Epidermal melanocyte (primary cell): ENCODE measurements at regions not wholly inside any gene's neighbourhood (a gene's known extent, or its start where the extent isn't known, plus 50 kb on each side); places are given as distances from the start of the nearest gene placed in this dataset.
"Not testable (repeated sequence)": the region's sequence is repeated elsewhere in the genome, so short reads cannot be mapped to it uniquely, and the experiment has no call there.

Source experiments
- DNase-seq: peaks from one replicate; pipeline ENCODE4 v3.0.0; 2011; ENCODE audit warnings: low spot score; ENCODE audit not compliant: insufficient read length

- DNase-seq = no peak
Measured at GRCh38 chr7:41579961-41580935, 122.6 kb downstream of the INHBA start.

GRCh38 chr7:41578700-41579099 lies 124.2 kb downstream of the INHBA start:
- no peak for DNase-seq

GRCh38 chr7:41576166-41576565 lies 126.7 kb downstream of the INHBA start:
- no peak for DNase-seq

DNA sequence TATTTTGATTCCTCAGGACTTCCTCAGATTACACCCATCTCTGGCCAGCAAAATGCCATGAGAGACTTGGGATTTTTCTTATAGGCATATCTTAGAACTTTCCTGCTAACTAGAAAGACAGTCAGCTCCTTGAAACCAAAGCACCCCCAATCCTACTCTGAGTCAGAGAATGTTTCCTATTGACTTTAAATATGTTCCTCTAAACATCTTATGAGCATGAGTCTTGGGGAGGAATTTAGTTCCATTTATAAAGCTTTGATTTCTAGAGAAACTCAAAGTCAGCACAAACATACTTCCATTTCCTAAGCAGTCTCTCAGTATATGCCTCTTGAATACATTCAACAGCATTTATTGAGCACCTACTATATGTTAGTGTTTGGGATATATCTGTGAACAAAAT lies 128.5 kb downstream of the INHBA start:
- DNase-seq = no peak

- DNase-seq = no peak
Measured at GRCh38 chr7:41573862-41574261, 129.0 kb downstream of the INHBA start.

DNA sequence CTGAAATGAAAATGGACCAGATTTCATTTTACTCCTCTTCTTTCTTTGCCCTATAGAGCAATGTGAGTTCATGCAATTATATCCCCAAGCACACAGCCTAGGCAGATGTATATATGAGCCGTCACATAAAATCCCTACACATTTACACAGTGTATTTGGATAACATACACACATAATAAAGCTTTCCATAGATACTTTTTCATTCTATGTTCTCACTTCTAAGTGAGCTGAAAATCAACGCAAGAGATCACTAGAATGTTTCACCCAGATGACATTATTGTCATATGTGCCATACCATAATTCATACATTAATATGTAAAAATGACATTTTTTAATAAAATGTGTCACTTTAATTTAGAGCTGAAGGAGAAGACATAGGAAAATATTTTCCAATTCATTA lies 129.4 kb downstream of the INHBA start:
- DNase-seq = no peak

DNA sequence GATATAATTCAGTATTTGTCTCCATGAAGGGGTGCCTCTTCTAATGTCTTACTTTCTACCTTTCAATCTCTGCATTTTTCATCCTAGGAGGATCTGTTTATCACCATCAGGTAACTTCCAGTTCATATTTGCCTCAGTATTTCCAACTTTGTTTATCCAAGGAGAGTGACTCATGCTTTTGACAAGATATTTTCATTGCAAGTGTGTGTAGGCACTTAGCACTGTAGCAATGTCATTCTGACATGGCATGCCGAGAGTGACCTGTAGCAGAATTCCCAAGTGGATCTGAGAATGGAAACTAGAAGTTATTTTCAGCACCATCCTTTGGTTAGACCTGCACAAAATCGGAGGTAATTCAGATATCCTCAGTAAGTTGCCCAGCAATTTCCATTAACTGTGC lies 129.9 kb downstream of the INHBA start:
- DNase-seq = no peak

- DNase-seq = no peak
Measured at GRCh38 chr7:41571573-41571972, 131.3 kb downstream of the INHBA start.

- no peak for DNase-seq
Measured at GRCh38 chr7:41570766-41571165, 132.1 kb downstream of the INHBA start.

DNA sequence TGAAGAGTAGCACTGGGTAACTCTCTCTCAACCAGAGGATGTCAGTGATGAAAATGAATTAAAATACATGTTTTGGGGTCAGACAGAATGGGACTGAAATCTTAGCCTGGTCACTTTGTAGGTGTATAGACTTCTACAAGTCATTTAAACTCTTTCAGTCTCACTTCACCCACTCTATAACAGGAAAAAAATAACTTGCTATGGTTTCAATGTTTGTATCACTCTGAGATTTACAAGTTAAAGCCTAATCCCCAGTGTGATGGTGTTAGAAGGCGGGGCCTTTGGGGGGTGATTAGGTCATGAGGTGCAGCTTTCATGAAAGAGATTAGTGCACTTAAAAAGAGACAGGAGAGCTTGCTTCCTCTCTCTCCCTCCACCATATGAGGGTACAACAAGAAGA lies 134.8 kb downstream of the INHBA start:
- no peak for DNase-seq

- no peak for DNase-seq
Measured at GRCh38 chr7:41567731-41568114, 135.2 kb downstream of the INHBA start.

GRCh38 chr7:41567031-41567730 lies 135.7 kb downstream of the INHBA start:
- no peak for DNase-seq

- DNase-seq = no peak
Measured at GRCh38 chr7:41566581-41566980, 136.3 kb downstream of the INHBA start.

GRCh38 chr7:41565655-41566054 lies 137.2 kb downstream of the INHBA start:
- DNase-seq = no peak

DNA sequence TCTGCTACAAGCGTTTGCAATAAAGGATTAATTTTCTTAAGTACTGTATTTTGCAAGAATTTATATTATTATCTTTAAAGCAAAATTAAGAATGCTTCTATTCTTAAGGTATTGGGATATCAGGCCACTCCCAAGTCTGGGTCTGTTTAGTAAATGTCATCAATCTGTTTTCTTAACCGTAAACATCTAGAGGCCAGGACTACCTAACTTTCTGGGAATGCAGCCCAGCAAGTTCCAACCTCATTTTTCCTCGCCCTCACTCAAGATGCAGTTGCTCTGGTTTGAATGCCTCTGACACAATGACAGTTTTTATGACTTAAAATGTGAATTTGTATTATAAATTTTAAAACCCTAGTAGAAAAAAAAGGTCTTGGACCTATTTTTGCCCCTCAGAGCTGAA lies 143.5 kb downstream of the INHBA start:
- no peak for DNase-seq

GRCh38 chr7:41554481-41554880 lies 148.4 kb downstream of the INHBA start:
- DNase-seq = no peak

- not testable (repeated sequence) for DNase-seq
Measured at GRCh38 chr7:41550046-41550445, 152.8 kb downstream of the INHBA start.

DNA sequence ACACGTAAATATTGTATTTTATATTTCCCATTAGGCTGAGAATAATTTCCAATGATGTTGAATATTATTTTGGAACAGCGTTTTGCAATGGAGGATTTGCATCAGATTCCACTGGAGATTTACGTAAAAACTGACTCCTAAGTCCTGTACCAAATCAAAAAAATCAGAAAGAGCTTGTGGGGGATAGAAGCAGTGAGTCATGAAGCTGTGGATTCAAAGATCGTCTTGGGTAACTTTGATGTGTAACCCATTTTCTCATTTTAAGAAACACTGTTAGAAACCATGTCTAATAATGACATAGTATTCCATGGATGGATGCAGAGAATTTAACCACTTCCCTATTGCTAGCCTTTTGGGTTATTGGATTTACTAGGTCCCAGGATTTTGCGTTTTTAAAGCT lies 158.6 kb downstream of the INHBA start:
- no peak for DNase-seq

- no peak for DNase-seq
Measured at GRCh38 chr7:41540601-41541000, 162.3 kb downstream of the INHBA start.

DNA sequence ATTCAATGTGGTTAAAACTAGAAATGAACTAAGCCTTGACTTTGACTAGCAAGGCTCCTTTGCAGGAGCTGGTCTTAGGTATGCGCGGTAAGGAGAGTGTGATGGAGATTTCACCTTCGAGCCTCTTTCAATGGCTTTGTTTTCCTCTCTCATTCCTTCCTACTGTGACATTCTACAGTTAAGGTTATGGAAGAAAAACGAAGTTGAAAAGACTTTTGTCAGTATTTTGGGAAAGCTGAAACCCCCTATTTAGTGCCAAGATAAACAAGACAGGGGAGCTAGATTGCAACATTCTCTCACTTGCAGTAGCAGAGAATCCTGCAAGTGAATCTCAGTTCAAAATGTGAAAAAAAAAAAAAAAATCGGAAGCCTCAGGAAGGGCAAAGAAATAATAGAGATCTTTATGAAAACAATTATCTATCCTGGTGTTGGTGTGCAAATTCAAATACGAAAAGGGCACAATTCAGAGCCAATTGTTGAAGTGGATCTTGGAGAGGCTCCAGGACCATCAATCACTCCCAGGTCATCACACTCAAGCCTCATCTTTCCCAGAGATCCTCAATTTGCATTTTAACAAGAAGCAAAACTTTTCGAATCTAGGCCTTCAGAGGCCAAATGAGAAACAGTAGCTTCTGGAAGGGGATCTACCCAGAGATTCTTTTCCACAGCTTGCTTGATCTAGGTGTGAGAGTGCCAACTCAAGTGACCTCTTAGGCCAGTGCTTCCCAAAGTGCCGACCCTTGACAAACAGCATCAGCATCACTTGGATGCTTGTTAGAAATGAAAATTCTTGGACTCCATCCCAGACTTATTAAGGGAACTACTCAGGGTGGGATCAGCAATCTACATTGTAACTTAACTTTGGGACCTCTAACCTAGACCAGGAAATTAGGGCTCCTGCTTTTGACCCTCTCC lies 163.8 kb downstream of the INHBA start:
- no peak for DNase-seq

GRCh38 chr7:41536873-41537665 lies 165.8 kb downstream of the INHBA start:
- DNase-seq = no peak
